GM21529 (cell line): ENCODE measurements at regions not wholly inside any gene's neighbourhood (a gene's known extent, or its start where the extent isn't known, plus 50 kb on each side); places are given as distances from the start of the nearest gene placed in this dataset.

Experiments
- ATAC-seq: cut with Tn5 transposase; IDR thresholded peaks from one replicate; pipeline ENCODE4 v1.9.1; 2021; ENCODE audit not compliant: unreplicated experiment

GRCh38 chr18:10374195-10374594 is 80.2 kb upstream of the APCDD1 start:
- no peak for ATAC-seq

GRCh38 chr18:10374636-10375293 is 79.7 kb upstream of the APCDD1 start:
- no peak for ATAC-seq

- no peak for ATAC-seq
Measured at GRCh38 chr18:10376731-10377130, 77.7 kb upstream of the APCDD1 start.

GRCh38 chr18:10377956-10378355 is 76.5 kb upstream of the APCDD1 start:
- ATAC-seq, result no peak

GRCh38 chr18:10378688-10379420 is 75.6 kb upstream of the APCDD1 start:
- ATAC-seq, result no peak

GRCh38 chr18:10379522-10379921 is 74.9 kb upstream of the APCDD1 start:
- no peak for ATAC-seq

GRCh38 chr18:10381516-10381915 is 72.9 kb upstream of the APCDD1 start:
- ATAC-seq, result no peak

GRCh38 chr18:10381951-10382350 is 72.5 kb upstream of the APCDD1 start:
- ATAC-seq, result no peak

- ATAC-seq, result no peak
Measured at GRCh38 chr18:10386049-10386448, 68.4 kb upstream of the APCDD1 start.

GRCh38 chr18:10386956-10387355 is 67.5 kb upstream of the APCDD1 start:
- no peak for ATAC-seq

GRCh38 chr18:10387399-10387798 is 67.0 kb upstream of the APCDD1 start:
- ATAC-seq, result no peak

- ATAC-seq, result no peak
Measured at GRCh38 chr18:10388373-10388772, 66.1 kb upstream of the APCDD1 start.

- ATAC-seq, result peak; percentile 77
Measured at GRCh38 chr18:10391506-10391905, 62.9 kb upstream of the APCDD1 start.

- ATAC-seq, result no peak
Measured at GRCh38 chr18:10397004-10397403, 57.4 kb upstream of the APCDD1 start.

- no peak for ATAC-seq
Measured at GRCh38 chr18:10398571-10398970, 55.9 kb upstream of the APCDD1 start.

GRCh38 chr18:10399465-10399864 is 55.0 kb upstream of the APCDD1 start:
- ATAC-seq, result no peak

- peak; percentile 51 for ATAC-seq
Measured at GRCh38 chr18:10400534-10401307, 53.7 kb upstream of the APCDD1 start.

GRCh38 chr18:10401521-10401920 is 52.9 kb upstream of the APCDD1 start:
- no peak for ATAC-seq

- no peak for ATAC-seq
Measured at GRCh38 chr18:10401930-10402329, 52.5 kb upstream of the APCDD1 start.

GRCh38 chr18:10402871-10403559 is 51.4 kb upstream of the APCDD1 start:
- ATAC-seq, result no peak

- no peak for ATAC-seq
Measured at GRCh38 chr18:10403708-10404107, 50.7 kb upstream of the APCDD1 start.
